ENCODE measurements at regions not wholly inside any gene's neighbourhood (a gene's known extent, or its start where the extent isn't known, plus 50 kb on each side); places are given as distances from the start of the nearest gene placed in this dataset.
"Not testable (repeated sequence)": the region's sequence is repeated elsewhere in the genome, so short reads cannot be mapped to it uniquely, and the experiment has no call there.

DNA sequence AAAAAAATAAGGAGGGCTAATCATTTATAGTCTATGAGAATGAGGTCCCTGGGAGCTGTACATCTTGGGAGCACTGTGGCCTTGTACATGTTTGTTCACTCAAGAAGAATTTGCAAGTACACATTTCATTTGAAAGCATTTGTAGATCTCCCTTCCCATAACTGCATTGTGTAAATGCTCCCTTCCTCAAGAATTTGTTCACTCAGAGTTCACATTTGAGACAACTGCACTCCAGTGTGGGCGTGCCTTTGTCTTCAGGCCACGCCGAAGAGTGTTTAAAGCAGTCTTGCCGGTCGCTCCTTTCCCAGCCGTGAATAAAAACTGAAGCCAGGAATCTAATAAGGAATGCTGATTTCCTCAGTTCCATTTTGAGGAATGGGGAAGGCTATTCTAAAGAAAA lies 291.1 kb upstream of the LYZL1 start:
- H3K4me3 ChIP-seq (ENCODE audit: low read depth, low read length), result no peak overlapping the region
- H3K9me3 ChIP-seq (ENCODE audit: control insufficient read depth, low read length), result no peaks in the 10 kb centered on the region
- H3K27ac ChIP-seq, result no peak overlapping the region
- no peak overlapping the region for H3K9ac ChIP-seq
- H3K4me1 ChIP-seq, result no peaks in the 10 kb centered on the region
- TF ChIP-seq, protein P1, sequence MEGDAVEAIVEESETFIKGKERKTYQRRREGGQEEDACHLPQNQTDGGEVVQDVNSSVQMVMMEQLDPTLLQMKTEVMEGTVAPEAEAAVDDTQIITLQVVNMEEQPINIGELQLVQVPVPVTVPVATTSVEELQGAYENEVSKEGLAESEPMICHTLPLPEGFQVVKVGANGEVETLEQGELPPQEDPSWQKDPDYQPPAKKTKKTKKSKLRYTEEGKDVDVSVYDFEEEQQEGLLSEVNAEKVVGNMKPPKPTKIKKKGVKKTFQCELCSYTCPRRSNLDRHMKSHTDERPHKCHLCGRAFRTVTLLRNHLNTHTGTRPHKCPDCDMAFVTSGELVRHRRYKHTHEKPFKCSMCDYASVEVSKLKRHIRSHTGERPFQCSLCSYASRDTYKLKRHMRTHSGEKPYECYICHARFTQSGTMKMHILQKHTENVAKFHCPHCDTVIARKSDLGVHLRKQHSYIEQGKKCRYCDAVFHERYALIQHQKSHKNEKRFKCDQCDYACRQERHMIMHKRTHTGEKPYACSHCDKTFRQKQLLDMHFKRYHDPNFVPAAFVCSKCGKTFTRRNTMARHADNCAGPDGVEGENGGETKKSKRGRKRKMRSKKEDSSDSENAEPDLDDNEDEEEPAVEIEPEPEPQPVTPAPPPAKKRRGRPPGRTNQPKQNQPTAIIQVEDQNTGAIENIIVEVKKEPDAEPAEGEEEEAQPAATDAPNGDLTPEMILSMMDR (IDR thresholded peaks at IDR 0.05), result no peak
- no peaks in the 10 kb centered on the region for H3K36me3 ChIP-seq (ENCODE audit: control insufficient read depth, insufficient read depth, low read length)
- H3K79me2 ChIP-seq, result no peaks in the 10 kb centered on the region
- H3K4me2 ChIP-seq (ENCODE audit: low read length), result no peak overlapping the region
- H3K27me3 ChIP-seq (ENCODE audit: control insufficient read depth, insufficient read depth, low read length), result no peaks in the 10 kb centered on the region
- no peak overlapping the region for H2AFZ ChIP-seq

DNA sequence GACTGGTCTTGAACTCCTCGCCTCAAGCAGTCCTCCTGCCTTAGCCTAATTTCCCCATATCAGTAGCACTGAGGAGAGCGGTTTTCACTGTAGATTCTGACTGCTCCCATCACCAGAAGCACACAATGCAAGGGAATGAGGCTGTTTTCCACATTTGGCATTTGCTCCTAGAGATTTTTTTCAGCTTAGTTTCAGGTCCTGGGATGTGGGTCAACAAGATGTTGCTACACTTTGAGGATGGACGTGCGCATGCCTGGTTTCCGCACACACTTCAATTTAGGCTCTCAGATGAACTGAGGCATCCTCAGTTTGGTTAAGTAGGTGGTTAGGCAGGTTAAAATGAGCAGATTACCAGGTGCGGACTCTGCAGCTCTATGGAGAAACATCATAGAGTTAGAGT lies 287.1 kb upstream of the LYZL1 start:
- Histone ChIP-seq H3K4me2 (ENCODE audit: low read length) (no peak overlapping the region), H3K4me3 (ENCODE audit: low read depth, low read length) (no peak overlapping the region), H3K9me3 (ENCODE audit: control insufficient read depth, low read length) (no peaks in the 10 kb centered on the region), H3K27ac (no peak overlapping the region), H3K27me3 (ENCODE audit: control insufficient read depth, insufficient read depth, low read length) (no peaks in the 10 kb centered on the region), H2AFZ (no peak overlapping the region), H3K4me1 (no peaks in the 10 kb centered on the region), H3K36me3 (ENCODE audit: control insufficient read depth, insufficient read depth, low read length) (no peaks in the 10 kb centered on the region), H3K79me2 (no peaks in the 10 kb centered on the region), H3K9ac (no peak overlapping the region)
- TF ChIP-seq, protein P1 (IDR thresholded peaks at IDR 0.05), result no peak

DNA sequence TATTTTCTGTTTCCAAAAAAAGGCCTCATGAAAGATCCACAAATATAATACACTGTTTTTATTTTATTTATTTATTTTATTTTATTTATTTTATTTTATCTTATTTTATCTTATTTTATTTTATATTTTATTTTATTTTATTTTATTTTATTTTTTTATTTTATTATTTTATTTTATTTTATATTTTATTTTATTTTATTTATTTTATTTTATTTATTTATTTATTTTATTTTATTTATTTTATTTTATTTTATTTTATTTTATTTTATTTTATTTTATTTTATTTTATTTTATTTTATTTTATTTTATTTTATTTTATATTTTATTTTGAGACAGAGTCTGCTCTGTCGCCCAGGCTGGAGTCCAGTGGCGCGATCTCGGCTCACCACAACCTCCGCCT lies 285.9 kb upstream of the LYZL1 start:
- H2AFZ ChIP-seq; H3K9ac ChIP-seq; H3K4me1 ChIP-seq; H3K9me3 ChIP-seq (ENCODE audit: control insufficient read depth, low read length); H3K36me3 ChIP-seq (ENCODE audit: control insufficient read depth, insufficient read depth, low read length); H3K27me3 ChIP-seq (ENCODE audit: control insufficient read depth, insufficient read depth, low read length); H3K79me2 ChIP-seq; H3K4me3 ChIP-seq (ENCODE audit: low read depth, low read length); H3K27ac ChIP-seq; H3K4me2 ChIP-seq (ENCODE audit: low read length): not testable (repeated sequence)

DNA sequence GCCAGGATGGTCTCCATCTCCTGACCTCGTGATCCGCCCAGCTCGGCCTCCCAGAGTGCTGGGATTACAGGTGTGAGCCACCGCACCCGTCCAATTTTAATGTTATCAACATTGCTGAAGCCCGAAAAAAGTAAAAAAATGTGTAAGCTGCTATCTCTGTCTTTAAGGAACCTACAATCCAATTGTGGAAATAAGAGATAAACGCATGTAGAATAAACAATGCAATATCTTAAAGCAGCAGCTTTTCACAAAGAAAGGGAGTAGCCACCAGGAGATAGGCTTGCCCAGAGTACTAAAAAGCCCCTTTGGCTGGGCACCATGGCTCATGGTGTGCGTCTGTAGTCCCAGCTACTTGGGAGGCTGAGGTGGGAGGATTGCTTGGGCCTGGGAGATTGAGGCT lies 282.9 kb upstream of the LYZL1 start:
- no peaks in the 10 kb centered on the region for H3K79me2 ChIP-seq
- H3K27ac ChIP-seq, result no peak overlapping the region
- no peaks in the 10 kb centered on the region for H3K36me3 ChIP-seq (ENCODE audit: control insufficient read depth, insufficient read depth, low read length)
- TF ChIP-seq, protein P1 (IDR thresholded peaks at IDR 0.05), result no peak
- no peak overlapping the region for H3K4me3 ChIP-seq (ENCODE audit: low read depth, low read length)
- H2AFZ ChIP-seq, result no peak overlapping the region
- no peak overlapping the region for H3K4me2 ChIP-seq (ENCODE audit: low read length)
- no peaks in the 10 kb centered on the region for H3K27me3 ChIP-seq (ENCODE audit: control insufficient read depth, insufficient read depth, low read length)
- no peaks in the 10 kb centered on the region for H3K4me1 ChIP-seq
- no peak overlapping the region for H3K9ac ChIP-seq
- H3K9me3 ChIP-seq (ENCODE audit: control insufficient read depth, low read length), result no peaks in the 10 kb centered on the region

DNA sequence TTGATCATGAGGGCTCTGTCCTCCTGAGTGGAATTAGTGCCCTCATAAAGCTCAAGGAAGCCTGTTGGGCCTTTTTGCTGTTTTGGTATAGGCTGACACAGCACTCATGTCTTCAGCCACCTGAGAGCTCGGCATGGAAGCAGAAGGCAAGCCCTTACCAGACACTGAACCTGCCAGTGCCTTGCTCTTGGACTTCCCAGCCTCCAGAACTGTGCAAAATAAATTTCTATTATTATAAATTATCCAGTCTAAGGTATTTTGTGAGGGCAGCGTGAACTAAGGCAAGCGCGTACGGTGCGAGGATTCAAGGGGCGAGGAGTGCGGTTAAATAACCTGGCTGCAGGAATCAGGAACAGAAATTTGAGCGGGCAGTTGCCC lies 281.5 kb upstream of the LYZL1 start:
- H3K4me3 ChIP-seq (ENCODE audit: low read depth, low read length), result no peak overlapping the region
- no peak overlapping the region for H3K27ac ChIP-seq
- no peaks in the 10 kb centered on the region for H3K79me2 ChIP-seq
- no peak overlapping the region for H3K9ac ChIP-seq
- no peak overlapping the region for H3K4me2 ChIP-seq (ENCODE audit: low read length)
- no peaks in the 10 kb centered on the region for H3K36me3 ChIP-seq (ENCODE audit: control insufficient read depth, insufficient read depth, low read length)
- TF ChIP-seq, protein P1 (IDR thresholded peaks at IDR 0.05), result no peak
- no peaks in the 10 kb centered on the region for H3K4me1 ChIP-seq
- H2AFZ ChIP-seq, result no peak overlapping the region
- H3K27me3 ChIP-seq (ENCODE audit: control insufficient read depth, insufficient read depth, low read length), result no peaks in the 10 kb centered on the region
- no peaks in the 10 kb centered on the region for H3K9me3 ChIP-seq (ENCODE audit: control insufficient read depth, low read length)
